OCI-LY1 (cell line): ENCODE measurements at regions not wholly inside any gene's neighbourhood (a gene's known extent, or its start where the extent isn't known, plus 50 kb on each side); places are given as distances from the start of the nearest gene placed in this dataset.

Source experiments
- H2AFZ ChIP-seq: fragments of 200-600 bp; sonication (generic), shearing (Covaris generic); 2 replicates; pipeline ENCODE4 v1.6.0; 2014; ENCODE audit warnings: antibody characterized with exemption, mild to moderate bottlenecking, low read length
- H3F3A ChIP-seq: fragments of 200-600 bp; sonication (generic), shearing (Covaris generic); 2 replicates; pipeline ENCODE4 v1.6.0; 2014; ENCODE audit warnings: mild to moderate bottlenecking, antibody characterized with exemption, low read length, moderate library complexity; ENCODE audit not compliant: insufficient read depth
- H3K27ac ChIP-seq: fragments of 200-600 bp; sonication (generic); 2 replicates; pipeline ENCODE4 v1.5.1; 2014; ENCODE audit warnings: low read length, mixed run types, mild to moderate bottlenecking, low read depth; ENCODE audit not compliant: poor library complexity, severe bottlenecking
- H3K27me3 ChIP-seq: fragments of 200-600 bp; sonication (generic); 2 replicates; pipeline ENCODE4 v1.6.0; 2014; ENCODE audit warnings: antibody characterized with exemption, mild to moderate bottlenecking, low read length, moderate library complexity; ENCODE audit not compliant: insufficient read depth
- H3K36me3 ChIP-seq: fragments of 200-600 bp; sonication (generic); 2 replicates; pipeline ENCODE4 v1.6.1; 2014; ENCODE audit warnings: mild to moderate bottlenecking, antibody characterized with exemption, low read length, moderate library complexity, mixed read lengths; ENCODE audit not compliant: insufficient read depth
- H3K4me1 ChIP-seq: fragments of 200-600 bp; sonication (generic); 2 replicates; pipeline ENCODE4 v1.5.1; 2014; ENCODE audit warnings: mild to moderate bottlenecking, low read length, moderate library complexity; ENCODE audit not compliant: insufficient read depth, severe bottlenecking
- H3K4me2 ChIP-seq: fragments of 200-600 bp; sonication (generic), shearing (Covaris generic); 2 replicates; pipeline ENCODE4 v1.6.1; 2014; ENCODE audit warnings: low read length
- H3K4me3 ChIP-seq: fragments of 200-600 bp; sonication (generic); 2 replicates; pipeline ENCODE4 v1.5.1; 2014; ENCODE audit warnings: low read length, low read depth, mild to moderate bottlenecking, mixed read lengths; ENCODE audit not compliant: poor library complexity, severe bottlenecking
- H3K79me2 ChIP-seq: fragments of 200-600 bp; shearing (Covaris generic); 2 replicates; pipeline ENCODE4 v1.6.1; 2016; ENCODE audit warnings: mixed run types, low read length, mixed read lengths; ENCODE audit not compliant: insufficient read depth
- H3K9ac ChIP-seq: fragments of 200-600 bp; sonication (generic), shearing (Covaris generic); 2 replicates; pipeline ENCODE4 v1.6.1; 2014; ENCODE audit warnings: mild to moderate bottlenecking, low read length, mixed read lengths
- H3K9me2 ChIP-seq: fragments of 200-600 bp; sonication (generic), shearing (Covaris generic); 2 replicates; pipeline ENCODE4 v1.6.1; 2014; ENCODE audit warnings: low read depth, mild to moderate bottlenecking, low read length, mixed read lengths
- H3K9me3 ChIP-seq: fragments of 200-600 bp; shearing (Covaris generic); 2 replicates; pipeline ENCODE4 v1.6.1; 2014; ENCODE audit warnings: low read length, mixed read lengths
- H4K20me1 ChIP-seq: fragments of 200-600 bp; sonication (generic), shearing (Covaris generic); 2 replicates; pipeline ENCODE4 v1.6.0; 2016; ENCODE audit warnings: mild to moderate bottlenecking, low read length; ENCODE audit not compliant: insufficient read depth
- CTCF ChIP-seq: fragments of 200-600 bp; sonication (generic), shearing (Covaris generic); IDR thresholded peaks from 2 replicates; pipeline ENCODE4 v1.5.1; 2017; ENCODE audit warnings: mild to moderate bottlenecking, antibody characterized with exemption, low read length, moderate library complexity, mixed read lengths
- EZH2 ChIP-seq: fragments of 200-600 bp; sonication (generic), shearing (Covaris generic); IDR thresholded peaks from 2 replicates; pipeline ENCODE4 v1.8.0; 2017; ENCODE audit warnings: borderline replicate concordance, mixed run types, mild to moderate bottlenecking, antibody characterized with exemption, low read length, moderate library complexity, mixed read lengths

- Histone ChIP-seq H3K9ac (no peak overlapping the region), H3F3A (no peaks in the 10 kb centered on the region), H3K4me1 (no peaks in the 10 kb centered on the region), H3K79me2 (no peaks in the 10 kb centered on the region), H3K4me2 (no peak overlapping the region), H3K36me3 (no peaks in the 10 kb centered on the region), H3K4me3 (no peak overlapping the region), H3K27me3 (no peaks in the 10 kb centered on the region), H4K20me1 (no peaks in the 10 kb centered on the region), H3K27ac (no peak overlapping the region), H3K9me3 (no peaks in the 10 kb centered on the region), H2AFZ (no peak overlapping the region), H3K9me2 (no peaks in the 10 kb centered on the region)
- TF ChIP-seq CTCF = no peak
- TF ChIP-seq EZH2 = no peak
These were observed 88.7 kb upstream of the KRR1 start for GRCh38 chr12:75600146-75600545.

GRCh38 chr12:75599061-75599460, 87.7 kb upstream of the KRR1 start:
- Histone ChIP-seq H3K4me3 (no peak overlapping the region), H3K9me2 (no peaks in the 10 kb centered on the region), H3K4me1 (no peaks in the 10 kb centered on the region), H4K20me1 (no peaks in the 10 kb centered on the region), H3K4me2 (no peak overlapping the region), H3K27ac (no peak overlapping the region), H3K9ac (no peak overlapping the region), H3K27me3 (no peaks in the 10 kb centered on the region), H3F3A (no peaks in the 10 kb centered on the region), H3K79me2 (no peaks in the 10 kb centered on the region), H3K9me3 (no peaks in the 10 kb centered on the region), H2AFZ (no peak overlapping the region), H3K36me3 (no peaks in the 10 kb centered on the region)
- TF ChIP-seq EZH2 (no peak), CTCF (no peak)

GRCh38 chr12:75596406-75596805, 85.0 kb upstream of the KRR1 start:
- Histone ChIP-seq H3K4me3 (no peak overlapping the region), H3K9me3 (no peaks in the 10 kb centered on the region), H3K79me2 (no peaks in the 10 kb centered on the region), H3F3A (no peaks in the 10 kb centered on the region), H3K4me1 (no peaks in the 10 kb centered on the region), H3K36me3 (no peaks in the 10 kb centered on the region), H3K9me2 (no peaks in the 10 kb centered on the region), H3K27me3 (no peaks in the 10 kb centered on the region), H2AFZ (no peak overlapping the region), H3K9ac (no peak overlapping the region), H3K4me2 (no peak overlapping the region), H3K27ac (no peak overlapping the region), H4K20me1 (no peaks in the 10 kb centered on the region)
- no peak for TF ChIP-seq CTCF
- TF ChIP-seq EZH2 = no peak
